ENCODE measurements at regions not wholly inside any gene's neighbourhood (a gene's known extent, or its start where the extent isn't known, plus 50 kb on each side); places are given as distances from the start of the nearest gene placed in this dataset.

- Mint-ChIP-seq H3K4me1 (ENCODE audit: low read depth) (peaks cover 33% of the 10 kb centered on the region), H3K36me3 (ENCODE audit: low read depth) (peaks cover 19% of the 10 kb centered on the region), H3K4me3 (ENCODE audit: low read depth) (no peak overlapping the region), H3K27ac (no peak overlapping the region), H3K9me3 (peaks cover 5% of the 10 kb centered on the region), H3K27me3 (ENCODE audit: low read depth) (no peaks in the 10 kb centered on the region)
- no peak for DNase-seq (ENCODE audit: low spot score)
- intact Hi-C loops (cut with micrococcal nuclease), result loop anchor here (10.0 kb wide), 1 partner anchor 48 kb away; no protein-coding TSS in a partner anchor
These were observed 60.7 kb upstream of the ITGA4 start for GRCh38 chr2:181396256-181397123.

- intact Hi-C loops (cut with micrococcal nuclease), result loop anchor here (10.0 kb wide), 1 partner anchor 47 kb away; no protein-coding TSS in a partner anchor
- H3K9me3 Mint-ChIP-seq, result peaks cover 5% of the 10 kb centered on the region
- H3K4me3 Mint-ChIP-seq (ENCODE audit: low read depth), result no peak overlapping the region
- peaks cover 15% of the 10 kb centered on the region for H3K36me3 Mint-ChIP-seq (ENCODE audit: low read depth)
- H3K27ac Mint-ChIP-seq, result no peak overlapping the region
- peaks cover 27% of the 10 kb centered on the region for H3K4me1 Mint-ChIP-seq (ENCODE audit: low read depth)
- no peak for DNase-seq (ENCODE audit: low spot score)
- no peaks in the 10 kb centered on the region for H3K27me3 Mint-ChIP-seq (ENCODE audit: low read depth)
These were observed 59.9 kb upstream of the ITGA4 start for GRCh38 chr2:181397331-181397730.

- Mint-ChIP-seq H3K27me3 (ENCODE audit: low read depth) (no peaks in the 10 kb centered on the region), H3K9me3 (peaks cover 5% of the 10 kb centered on the region), H3K4me1 (ENCODE audit: low read depth) (peaks cover 27% of the 10 kb centered on the region), H3K36me3 (ENCODE audit: low read depth) (peaks cover 15% of the 10 kb centered on the region), H3K27ac (no peak overlapping the region), H3K4me3 (ENCODE audit: low read depth) (no peak overlapping the region)
- intact Hi-C loops (cut with micrococcal nuclease), result loop anchor here (10.0 kb wide), 1 partner anchor 47 kb away; no protein-coding TSS in a partner anchor
- no peak for DNase-seq (ENCODE audit: low spot score)
These were observed 59.2 kb upstream of the ITGA4 start for GRCh38 chr2:181398000-181398399.

GRCh38 chr2:181399027-181399426 lies 58.2 kb upstream of the ITGA4 start:
- peaks cover 23% of the 10 kb centered on the region for H3K4me1 Mint-ChIP-seq (ENCODE audit: low read depth)
- no peak overlapping the region for H3K4me3 Mint-ChIP-seq (ENCODE audit: low read depth)
- no peaks in the 10 kb centered on the region for H3K27me3 Mint-ChIP-seq (ENCODE audit: low read depth)
- H3K27ac Mint-ChIP-seq, result no peak overlapping the region
- DNase-seq (ENCODE audit: low spot score), result no peak
- intact Hi-C loops (cut with micrococcal nuclease), result loop anchor here (10.0 kb wide), 1 partner anchor 46 kb away; no protein-coding TSS in a partner anchor
- peaks cover 10% of the 10 kb centered on the region for H3K36me3 Mint-ChIP-seq (ENCODE audit: low read depth)
- H3K9me3 Mint-ChIP-seq, result no peaks in the 10 kb centered on the region

- peaks cover 9% of the 10 kb centered on the region for H3K4me1 Mint-ChIP-seq (ENCODE audit: low read depth)
- intact Hi-C loops (cut with micrococcal nuclease), result no loop called here
- no peaks in the 10 kb centered on the region for H3K27me3 Mint-ChIP-seq (ENCODE audit: low read depth)
- peaks cover 21% of the 10 kb centered on the region for H3K36me3 Mint-ChIP-seq (ENCODE audit: low read depth)
- no peak overlapping the region for H3K27ac Mint-ChIP-seq
- H3K4me3 Mint-ChIP-seq (ENCODE audit: low read depth), result no peak overlapping the region
- no peaks in the 10 kb centered on the region for H3K9me3 Mint-ChIP-seq
- DNase-seq (ENCODE audit: low spot score), result no peak
These were observed 52.7 kb upstream of the ITGA4 start for GRCh38 chr2:181404472-181404871.

- H3K9me3 Mint-ChIP-seq, result peaks cover 12% of the 10 kb centered on the region
- no peak overlapping the region for H3K27ac Mint-ChIP-seq
- no peak for DNase-seq (ENCODE audit: low spot score)
- intact Hi-C loops (cut with micrococcal nuclease), result no loop called here
- peaks cover 34% of the 10 kb centered on the region for H3K36me3 Mint-ChIP-seq (ENCODE audit: low read depth)
- no peak overlapping the region for H3K4me3 Mint-ChIP-seq (ENCODE audit: low read depth)
- peaks cover 9% of the 10 kb centered on the region for H3K4me1 Mint-ChIP-seq (ENCODE audit: low read depth)
- H3K27me3 Mint-ChIP-seq (ENCODE audit: low read depth), result no peaks in the 10 kb centered on the region
These were observed 50.0 kb upstream of the ITGA4 start for GRCh38 chr2:181407171-181407570.
